GM12878 (cell line): ENCODE measurements at regions not wholly inside any gene's neighbourhood (a gene's known extent, or its start where the extent isn't known, plus 50 kb on each side); places are given as distances from the start of the nearest gene placed in this dataset.

Experiments used
- ATAC-seq: fragments of 200-7000 bp; cut with Tn5 transposase; 3 replicates; pipeline ENCODE4 v1.9.1; 2020; ENCODE audit warnings: mild to moderate bottlenecking, moderate library complexity
- BruUV-seq: library from RNA; stranded (reverse); fragments of 400-500 nt; replicated peaks from 2 replicates; lab custom pipeline; 2021; lab: Mats Ljungman, UMichigan
- CTCF ChIA-PET: fragments of 300-600 bp; sonication (Branson Sonifier 250); formaldehyde crosslinking; extraction: SDS; loops from one replicate; lab custom pipeline; 2021; ENCODE audit warnings: inconsistent platforms; lab: Yijun Ruan, JAX
- POLR2A ChIA-PET: fragments of 350-600 bp; formaldehyde crosslinking; extraction: SDS; loops from one replicate; lab custom pipeline; 2021; ENCODE audit warnings: inconsistent platforms; lab: Charles Lee
- RAD21 ChIA-PET: fragments of 300-600 bp; sonication (Branson Sonifier 250); formaldehyde crosslinking; loops from one replicate; lab custom pipeline; 2023; ENCODE audit warnings: antibody characterized with exemption; ENCODE audit not compliant: unreplicated experiment; lab: Charles Lee
- SMC1A ChIA-PET: fragments of 300-600 bp; sonication (Branson Sonifier 250); formaldehyde crosslinking; loops from one replicate; lab custom pipeline; 2023; ENCODE audit not compliant: unreplicated experiment, uncharacterized antibody; lab: Charles Lee
- DNase-seq: peaks from one replicate; pipeline ENCODE4 v3.0.0-alpha.2; 2011; ENCODE audit warnings: low read depth, low spot score
- FAIRE-seq: peaks from 3 replicates; lab custom pipeline; 2011; peaks lifted over from hg19 to GRCh38; lab: Jason Lieb, UNC
- H2AFZ ChIP-seq: 2 replicates; pipeline ENCODE4 v1.6.0; 2011; ENCODE audit warnings: low read depth, low read length, control low read depth; ENCODE audit not compliant: control insufficient read depth
- H3K27ac ChIP-seq: 2 replicates; pipeline ENCODE4 v1.5.1; 2011; ENCODE audit warnings: control low read depth; ENCODE audit not compliant: control insufficient read depth, insufficient read depth
- H3K27me3 ChIP-seq, 2 experiments: replicated peaks in 1 of 2; 2 replicates each; pipeline versions ENCODE4 v1.6.0 to v1.6.1; 2011; ENCODE audit warnings: low read length in 1 of 2; ENCODE audit not compliant: control insufficient read depth in 2 of 2, insufficient read depth in 2 of 2
- H3K36me3 ChIP-seq, 2 experiments: 2 replicates each; pipeline ENCODE4 v1.5.1; 2011; ENCODE audit warnings: low read length in 1 of 2; ENCODE audit not compliant: control insufficient read depth in 2 of 2, insufficient read depth in 2 of 2
- H3K4me1 ChIP-seq: 2 replicates; pipeline ENCODE4 v1.6.1; 2011; ENCODE audit warnings: mild to moderate bottlenecking, low read length, moderate library complexity, mixed read lengths; ENCODE audit not compliant: control insufficient read depth, insufficient read depth
- H3K4me2 ChIP-seq: 2 replicates; pipeline ENCODE4 v1.6.0; 2011; ENCODE audit warnings: control low read depth; ENCODE audit not compliant: control insufficient read depth, insufficient read depth
- H3K4me3 ChIP-seq: fragments of 200-600 bp; sonication (generic); 2 replicates; pipeline ENCODE4 v1.5.1; 2016
- H3K79me2 ChIP-seq: 2 replicates; pipeline ENCODE4 v1.6.0; 2011; ENCODE audit warnings: low read length; ENCODE audit not compliant: control insufficient read depth, insufficient read depth
- H3K9ac ChIP-seq: 2 replicates; pipeline ENCODE4 v1.8.0; 2011; ENCODE audit warnings: low read length, control low read depth, mixed read lengths; ENCODE audit not compliant: control insufficient read depth, insufficient read depth
- H3K9me3 ChIP-seq: replicated peaks from 3 replicates; pipeline ENCODE4 v1.5.1; 2011; ENCODE audit warnings: mild to moderate bottlenecking, low read length; ENCODE audit not compliant: control insufficient read depth, insufficient read depth
- H4K20me1 ChIP-seq: 2 replicates; pipeline ENCODE4 v1.6.0; 2011; ENCODE audit not compliant: control insufficient read depth, insufficient read depth
- BMI1 ChIP-seq: fragments of 450-650 bp; IDR thresholded peaks from 2 replicates; pipeline ENCODE4 v1.6.1; 2016; ENCODE audit warnings: mild to moderate bottlenecking, moderate library complexity, borderline replicate concordance
- CBX5 ChIP-seq: sonication (generic); IDR thresholded peaks from 2 replicates; pipeline ENCODE4 v1.6.1; 2016; ENCODE audit warnings: low read depth, moderate library complexity, mild to moderate bottlenecking, inconsistent platforms
- GABPA ChIP-seq: IDR thresholded peaks from 2 replicates; pipeline ENCODE4 v1.6.1; 2014; ENCODE audit warnings: antibody characterized with exemption, low read depth, mild to moderate bottlenecking, inconsistent platforms
- MEF2B ChIP-seq: fragments of 450-650 bp; IDR thresholded peaks from 2 replicates; pipeline ENCODE4 v1.6.1; 2018; ENCODE audit warnings: mild to moderate bottlenecking, moderate library complexity; ENCODE audit not compliant: partially characterized antibody, poor library complexity, severe bottlenecking
- MYB ChIP-seq: fragments of 150-350 bp; IDR thresholded peaks from 2 replicates; pipeline ENCODE4 v1.6.1; 2014; ENCODE audit warnings: mild to moderate bottlenecking, low read depth, low read length, borderline replicate concordance
- POLR2AphosphoS2 ChIP-seq: IDR thresholded peaks from 2 replicates; pipeline ENCODE4 v1.6.1; 2011; ENCODE audit warnings: low read depth, mild to moderate bottlenecking, low read length, improper control_type of control experiment, moderate library complexity
- RB1 ChIP-seq: fragments of 450-650 bp; formaldehyde crosslinking; IDR thresholded peaks from 2 replicates; pipeline ENCODE4 v1.6.1; 2017; ENCODE audit warnings: mild to moderate bottlenecking, borderline replicate concordance
- TCF3 ChIP-seq: IDR thresholded peaks from 2 replicates; pipeline ENCODE4 v1.6.1; 2012; ENCODE audit warnings: low read depth, mild to moderate bottlenecking, low read length, borderline replicate concordance; ENCODE audit not compliant: insufficient read depth
- ZNF217 ChIP-seq: fragments of 450-650 bp; IDR thresholded peaks from 2 replicates; pipeline ENCODE4 v1.6.1; 2017; ENCODE audit warnings: antibody characterized with exemption, mild to moderate bottlenecking
- WGBS: methylation state at CpG from one replicate; pipeline ENCODE4 v1.1.6; 2016; ENCODE audit warnings: low lambda C conversion rate; ENCODE audit not compliant: insufficient replicate concordance, insufficient coverage; ENCODE audit errors: missing lambda C conversion rate; 5-methylcytosine and 5-hydroxymethylcytosine counted together
- in situ Hi-C: fragments of 300-500 bp; cut with MboI; formaldehyde crosslinking; loops from 9 replicates; pipeline ENCODE4 v1.14.3; 2018; ENCODE audit warnings: mixed read lengths
- intact Hi-C: fragments of 100-400 bp; cut with micrococcal nuclease; formaldehyde crosslinking; loops from one replicate; pipeline ENCODE4 v1.14.2; 2022; ENCODE audit not compliant: unreplicated experiment
- TF ChIP-seq, protein P1 (sequence below): fragments of 450-650 bp; IDR thresholded peaks from 2 replicates; pipeline ENCODE4 v1.6.1; 2018; ENCODE audit warnings: mild to moderate bottlenecking, low read depth, moderate library complexity; ENCODE audit not compliant: partially characterized antibody
- TF ChIP-seq, protein P2 (sequence below): fragments of 450-650 bp; IDR thresholded peaks from 2 replicates; pipeline ENCODE4 v1.6.1; 2016; ENCODE audit warnings: mild to moderate bottlenecking
- TF ChIP-seq, protein P3 (sequence below): fragments of 450-650 bp; conservative IDR thresholded peaks from 2 replicates; pipeline ENCODE4 v1.6.1; 2017; ENCODE audit warnings: mild to moderate bottlenecking, moderate library complexity

DNA sequence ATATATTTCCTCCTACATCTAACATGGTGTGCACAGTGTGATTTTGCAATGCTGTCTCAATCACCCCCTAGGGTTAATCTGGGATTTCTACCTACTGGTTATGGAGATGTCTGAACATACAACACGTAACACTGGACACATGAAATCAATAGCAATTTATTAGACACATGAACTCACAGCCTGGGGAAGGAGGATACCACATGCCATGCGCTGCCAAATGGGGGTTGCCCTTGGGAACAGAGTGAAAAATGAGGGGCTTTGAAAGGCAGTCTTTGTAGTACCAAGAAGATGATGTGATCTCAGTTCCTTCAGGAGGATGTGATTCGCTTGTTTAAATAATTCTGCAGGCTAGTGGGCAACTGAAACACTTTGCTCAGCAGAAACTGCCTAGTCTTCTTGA, 253.6 kb upstream of the LRRC4C start:
- Histone ChIP-seq H3K4me1 (no peaks in the 10 kb centered on the region), H3K36me3 (no peaks in the 10 kb centered on the region), H3K27me3 (no peaks in the 10 kb centered on the region), H3K9me3 (no peaks in the 10 kb centered on the region; the same call in 2 of the 3 replicates), H2AFZ (no peak overlapping the region), H3K4me3 (no peak overlapping the region), H3K9ac (no peak overlapping the region), H3K4me2 (no peak overlapping the region), H3K79me2 (no peaks in the 10 kb centered on the region), H4K20me1 (no peaks in the 10 kb centered on the region), H3K27ac (no peak overlapping the region)
- no peak for DNase-seq
- 0% methylated on average over 3 of the region's 3 CpGs for WGBS
- ChIA-PET RAD21 (no interaction called here), SMC1A (no interaction called here), CTCF (no interaction called here), POLR2A (no interaction called here)
- intact Hi-C loops = no loop called here
- ATAC-seq = no peak
- BruUV-seq = no TSS peak
- in situ Hi-C loops = no loop called here
- TF ChIP-seq, protein P1, sequence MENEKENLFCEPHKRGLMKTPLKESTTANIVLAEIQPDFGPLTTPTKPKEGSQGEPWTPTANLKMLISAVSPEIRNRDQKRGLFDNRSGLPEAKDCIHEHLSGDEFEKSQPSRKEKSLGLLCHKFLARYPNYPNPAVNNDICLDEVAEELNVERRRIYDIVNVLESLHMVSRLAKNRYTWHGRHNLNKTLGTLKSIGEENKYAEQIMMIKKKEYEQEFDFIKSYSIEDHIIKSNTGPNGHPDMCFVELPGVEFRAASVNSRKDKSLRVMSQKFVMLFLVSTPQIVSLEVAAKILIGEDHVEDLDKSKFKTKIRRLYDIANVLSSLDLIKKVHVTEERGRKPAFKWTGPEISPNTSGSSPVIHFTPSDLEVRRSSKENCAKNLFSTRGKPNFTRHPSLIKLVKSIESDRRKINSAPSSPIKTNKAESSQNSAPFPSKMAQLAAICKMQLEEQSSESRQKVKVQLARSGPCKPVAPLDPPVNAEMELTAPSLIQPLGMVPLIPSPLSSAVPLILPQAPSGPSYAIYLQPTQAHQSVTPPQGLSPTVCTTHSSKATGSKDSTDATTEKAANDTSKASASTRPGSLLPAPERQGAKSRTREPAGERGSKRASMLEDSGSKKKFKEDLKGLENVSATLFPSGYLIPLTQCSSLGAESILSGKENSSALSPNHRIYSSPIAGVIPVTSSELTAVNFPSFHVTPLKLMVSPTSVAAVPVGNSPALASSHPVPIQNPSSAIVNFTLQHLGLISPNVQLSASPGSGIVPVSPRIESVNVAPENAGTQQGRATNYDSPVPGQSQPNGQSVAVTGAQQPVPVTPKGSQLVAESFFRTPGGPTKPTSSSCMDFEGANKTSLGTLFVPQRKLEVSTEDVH = no peak
- TF ChIP-seq, protein P2, sequence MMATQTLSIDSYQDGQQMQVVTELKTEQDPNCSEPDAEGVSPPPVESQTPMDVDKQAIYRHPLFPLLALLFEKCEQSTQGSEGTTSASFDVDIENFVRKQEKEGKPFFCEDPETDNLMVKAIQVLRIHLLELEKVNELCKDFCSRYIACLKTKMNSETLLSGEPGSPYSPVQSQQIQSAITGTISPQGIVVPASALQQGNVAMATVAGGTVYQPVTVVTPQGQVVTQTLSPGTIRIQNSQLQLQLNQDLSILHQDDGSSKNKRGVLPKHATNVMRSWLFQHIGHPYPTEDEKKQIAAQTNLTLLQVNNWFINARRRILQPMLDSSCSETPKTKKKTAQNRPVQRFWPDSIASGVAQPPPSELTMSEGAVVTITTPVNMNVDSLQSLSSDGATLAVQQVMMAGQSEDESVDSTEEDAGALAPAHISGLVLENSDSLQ = no peak
- TF ChIP-seq TCF3 = no peak
- TF ChIP-seq MYB = no peak
- no peak for TF ChIP-seq GABPA
- TF ChIP-seq BMI1 = no peak
- TF ChIP-seq POLR2AphosphoS2 = no peak
- no peak for TF ChIP-seq ZNF217
- TF ChIP-seq MEF2B = no peak
- TF ChIP-seq RB1 = no peak
- TF ChIP-seq, protein P3, sequence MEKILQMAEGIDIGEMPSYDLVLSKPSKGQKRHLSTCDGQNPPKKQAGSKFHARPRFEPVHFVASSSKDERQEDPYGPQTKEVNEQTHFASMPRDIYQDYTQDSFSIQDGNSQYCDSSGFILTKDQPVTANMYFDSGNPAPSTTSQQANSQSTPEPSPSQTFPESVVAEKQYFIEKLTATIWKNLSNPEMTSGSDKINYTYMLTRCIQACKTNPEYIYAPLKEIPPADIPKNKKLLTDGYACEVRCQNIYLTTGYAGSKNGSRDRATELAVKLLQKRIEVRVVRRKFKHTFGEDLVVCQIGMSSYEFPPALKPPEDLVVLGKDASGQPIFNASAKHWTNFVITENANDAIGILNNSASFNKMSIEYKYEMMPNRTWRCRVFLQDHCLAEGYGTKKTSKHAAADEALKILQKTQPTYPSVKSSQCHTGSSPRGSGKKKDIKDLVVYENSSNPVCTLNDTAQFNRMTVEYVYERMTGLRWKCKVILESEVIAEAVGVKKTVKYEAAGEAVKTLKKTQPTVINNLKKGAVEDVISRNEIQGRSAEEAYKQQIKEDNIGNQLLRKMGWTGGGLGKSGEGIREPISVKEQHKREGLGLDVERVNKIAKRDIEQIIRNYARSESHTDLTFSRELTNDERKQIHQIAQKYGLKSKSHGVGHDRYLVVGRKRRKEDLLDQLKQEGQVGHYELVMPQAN = no peak
- TF ChIP-seq CBX5 = no peak
- no peak for FAIRE-seq
